MM.1S (cell line): ENCODE measurements at regions not wholly inside any gene's neighbourhood (a gene's known extent, or its start where the extent isn't known, plus 50 kb on each side); places are given as distances from the start of the nearest gene placed in this dataset.

Experiments
- DNase-seq: peaks from one replicate; pipeline ENCODE4 v3.0.0-alpha.2; 2015
- H2AFZ ChIP-seq: fragments of 300-600 bp; sonication (generic); 2 replicates; pipeline ENCODE4 v1.6.0; 2016; ENCODE audit warnings: antibody characterized with exemption, low read length
- H3F3A ChIP-seq: fragments of 300-600 bp; sonication (generic); 2 replicates; pipeline ENCODE4 v1.6.1; 2016; ENCODE audit warnings: mild to moderate bottlenecking, antibody characterized with exemption, low read length, moderate library complexity, mixed read lengths; ENCODE audit not compliant: insufficient read depth
- H3K27ac ChIP-seq: fragments of 300-600 bp; sonication (generic); 2 replicates; pipeline ENCODE4 v1.5.1; 2016; ENCODE audit warnings: mild to moderate bottlenecking, low read length
- H3K27me3 ChIP-seq: fragments of 300-600 bp; sonication (generic); replicated peaks from 2 replicates; pipeline ENCODE4 v1.6.0; 2016; ENCODE audit warnings: low read length; ENCODE audit not compliant: insufficient read depth
- H3K36me3 ChIP-seq: fragments of 300-600 bp; sonication (generic); replicated peaks from 2 replicates; pipeline ENCODE4 v1.6.1; 2016; ENCODE audit warnings: mild to moderate bottlenecking, low read length, mixed read lengths; ENCODE audit not compliant: insufficient read depth
- H3K4me1 ChIP-seq: fragments of 300-600 bp; sonication (generic); 2 replicates; pipeline ENCODE4 v1.6.1; 2016; ENCODE audit warnings: low read length, mixed read lengths
- H3K4me2 ChIP-seq: fragments of 300-600 bp; sonication (generic); 2 replicates; pipeline ENCODE4 v1.6.0; 2016; ENCODE audit warnings: low read depth, low read length
- H3K4me3 ChIP-seq: fragments of 300-600 bp; sonication (generic); 2 replicates; pipeline ENCODE4 v1.5.1; 2016; ENCODE audit warnings: low read length, mixed read lengths
- H3K79me2 ChIP-seq: fragments of 300-600 bp; sonication (generic); 2 replicates; pipeline ENCODE4 v1.6.1; 2016; ENCODE audit warnings: mixed run types, low read length, mixed read lengths
- H3K9ac ChIP-seq: fragments of 300-600 bp; sonication (generic); 2 replicates; pipeline ENCODE4 v1.6.1; 2016; ENCODE audit warnings: low read length, mixed read lengths
- H3K9me2 ChIP-seq: fragments of 300-600 bp; sonication (generic); replicated peaks from 2 replicates; pipeline ENCODE4 v1.6.1; 2016; ENCODE audit warnings: mild to moderate bottlenecking, low read length, mixed read lengths; ENCODE audit not compliant: insufficient read depth
- H3K9me3 ChIP-seq: fragments of 300-600 bp; sonication (generic); replicated peaks from 2 replicates; pipeline ENCODE4 v1.6.1; 2016; ENCODE audit warnings: mild to moderate bottlenecking, low read length, mixed read lengths; ENCODE audit not compliant: insufficient read depth
- H4K20me1 ChIP-seq: fragments of 300-600 bp; sonication (generic); 2 replicates; pipeline ENCODE4 v1.6.1; 2016; ENCODE audit warnings: mild to moderate bottlenecking, low read length, moderate library complexity, mixed read lengths; ENCODE audit not compliant: insufficient read depth
- CTCF ChIP-seq: fragments of 300-600 bp; sonication (generic); IDR thresholded peaks from 2 replicates; pipeline ENCODE4 v1.5.1; 2016; ENCODE audit warnings: antibody characterized with exemption, low read length, mixed read lengths
- EZH2 ChIP-seq: fragments of 300-600 bp; sonication (generic); optimal IDR thresholded peaks from 2 replicates; pipeline ENCODE3; 2017; ENCODE audit warnings: low read depth, mild to moderate bottlenecking, antibody characterized with exemption, low read length, mixed read lengths
- EZH2phosphoT487 ChIP-seq: fragments of 300-600 bp; sonication (generic); IDR thresholded peaks from 2 replicates; pipeline ENCODE4 v1.6.1; 2018; ENCODE audit warnings: antibody characterized with exemption, low read length

GRCh38 chr18:44075038-44075437 is 605.6 kb upstream of the SETBP1 start:
- Histone ChIP-seq H3K9ac (no peak overlapping the region), H3K9me3 (no peaks in the 10 kb centered on the region), H3K36me3 (no peaks in the 10 kb centered on the region), H3K27me3 (no peaks in the 10 kb centered on the region), H3K4me2 (no peak overlapping the region), H3K4me1 (no peaks in the 10 kb centered on the region), H4K20me1 (no peaks in the 10 kb centered on the region), H3K79me2 (no peaks in the 10 kb centered on the region), H3K9me2 (no peaks in the 10 kb centered on the region), H2AFZ (no peak overlapping the region), H3K4me3 (no peak overlapping the region), H3K27ac (no peak overlapping the region), H3F3A (no peaks in the 10 kb centered on the region)
- no peak for DNase-seq
- no peak for TF ChIP-seq CTCF
- no peak for TF ChIP-seq EZH2phosphoT487
- TF ChIP-seq EZH2 = no peak

GRCh38 chr18:44079606-44080005 is 601.1 kb upstream of the SETBP1 start:
- no peaks in the 10 kb centered on the region for H3K79me2 ChIP-seq
- H3K4me1 ChIP-seq = no peaks in the 10 kb centered on the region
- no peak overlapping the region for H2AFZ ChIP-seq
- H3F3A ChIP-seq = no peaks in the 10 kb centered on the region
- H3K9me3 ChIP-seq = no peaks in the 10 kb centered on the region
- H3K9me2 ChIP-seq = no peaks in the 10 kb centered on the region
- H3K4me2 ChIP-seq = no peak overlapping the region
- H3K27ac ChIP-seq = no peak overlapping the region
- H4K20me1 ChIP-seq = no peaks in the 10 kb centered on the region
- TF ChIP-seq EZH2 (no peak), CTCF (no peak)
- H3K9ac ChIP-seq = no peak overlapping the region
- no peak for DNase-seq
- no peak overlapping the region for H3K4me3 ChIP-seq
- no peaks in the 10 kb centered on the region for H3K36me3 ChIP-seq
- H3K27me3 ChIP-seq = no peaks in the 10 kb centered on the region

GRCh38 chr18:44080054-44080453 is 600.6 kb upstream of the SETBP1 start:
- TF ChIP-seq CTCF = no peak
- no peak for TF ChIP-seq EZH2
- TF ChIP-seq EZH2phosphoT487 = no peak

More at GRCh38 chr18:44080054-44080453, 600.6 kb upstream of the SETBP1 start:
- no peak overlapping the region for H2AFZ ChIP-seq
- H3K27ac ChIP-seq = no peak overlapping the region
- no peaks in the 10 kb centered on the region for H3K4me1 ChIP-seq
- no peak overlapping the region for H3K4me3 ChIP-seq
- H3F3A ChIP-seq = no peaks in the 10 kb centered on the region
- no peaks in the 10 kb centered on the region for H4K20me1 ChIP-seq
- no peak overlapping the region for H3K9ac ChIP-seq
- H3K4me2 ChIP-seq = no peak overlapping the region
- H3K27me3 ChIP-seq = no peaks in the 10 kb centered on the region
- H3K9me3 ChIP-seq = no peaks in the 10 kb centered on the region
- H3K9me2 ChIP-seq = no peaks in the 10 kb centered on the region
- H3K79me2 ChIP-seq = no peaks in the 10 kb centered on the region
- H3K36me3 ChIP-seq = no peaks in the 10 kb centered on the region
- no peak for DNase-seq
